ENCODE measurements at regions not wholly inside any gene's neighbourhood (a gene's known extent, or its start where the extent isn't known, plus 50 kb on each side); places are given as distances from the start of the nearest gene placed in this dataset.

- TF ChIP-seq CTCF (IDR thresholded peaks at IDR 0.05) = no peak
- TF ChIP-seq POLR2A (IDR thresholded peaks at IDR 0.05) = no peak
These were observed 67.6 kb upstream of the SERTAD2 start for GRCh38 chr2:64721320-64721623.
